Left lobe of liver (tissue), 2 donors: ENCODE measurements at regions not wholly inside any gene's neighbourhood (a gene's known extent, or its start where the extent isn't known, plus 50 kb on each side); places are given as distances from the start of the nearest gene placed in this dataset.

Experiments used
- ATAC-seq: fragments of 200-7000 bp; cut with Tn5 transposase; one replicate; pipeline ENCODE4 v1.9.1; 2020; ENCODE audit warnings: mild to moderate bottlenecking, moderate library complexity
- DNase-seq: peaks from one replicate; pipeline ENCODE4 v3.0.0-alpha.2; 2020; ENCODE audit warnings: low spot score
- donor health status: DM: no; HTN: no; CAD: no; lungs with moderate emphysema.
- donor health status: DM: no; HTN: yes; CAD: no.

DNA sequence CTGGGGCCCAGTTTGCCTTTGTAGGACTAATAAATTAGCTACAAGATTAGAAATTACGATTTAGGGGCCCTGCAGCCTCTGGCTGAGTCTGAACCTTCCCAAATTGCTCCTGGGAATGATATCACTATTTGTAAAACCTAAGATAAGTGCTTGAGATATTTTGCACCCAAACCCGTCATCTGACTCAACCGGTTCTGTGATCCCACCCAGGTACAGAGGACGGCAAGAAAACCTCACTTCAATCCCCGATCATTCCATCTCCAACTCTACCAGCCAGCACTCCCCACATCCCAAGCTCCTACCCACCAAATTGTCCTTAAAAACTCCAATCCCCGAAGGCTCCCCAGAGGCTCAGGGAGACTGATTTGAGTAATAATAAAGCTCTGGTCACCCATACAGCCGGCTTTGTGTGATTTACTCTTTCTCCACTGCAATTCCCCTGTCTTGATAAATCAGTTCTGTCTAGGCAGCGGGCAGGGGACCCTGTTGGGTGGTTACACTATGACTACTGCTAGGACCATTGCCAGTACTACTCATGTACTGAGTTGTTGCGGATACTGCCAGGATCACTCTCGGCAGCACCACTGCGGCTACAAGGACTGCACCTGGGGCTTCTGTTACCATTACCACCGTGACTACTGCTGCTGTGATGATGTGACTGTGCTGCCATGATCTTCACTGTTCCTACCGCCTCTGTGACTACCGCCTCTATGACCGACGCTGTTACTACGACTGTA is 73.1 kb downstream of the IRF8 start:
- no peak for ATAC-seq

GRCh38 chr16:85974428-85975375 is 75.7 kb downstream of the IRF8 start:
- ATAC-seq = peak; percentile 69
- DNase-seq = no peak

More for the DNA sequence above, 73.1 kb downstream of the IRF8 start:
- DNase-seq = no peak

DNA sequence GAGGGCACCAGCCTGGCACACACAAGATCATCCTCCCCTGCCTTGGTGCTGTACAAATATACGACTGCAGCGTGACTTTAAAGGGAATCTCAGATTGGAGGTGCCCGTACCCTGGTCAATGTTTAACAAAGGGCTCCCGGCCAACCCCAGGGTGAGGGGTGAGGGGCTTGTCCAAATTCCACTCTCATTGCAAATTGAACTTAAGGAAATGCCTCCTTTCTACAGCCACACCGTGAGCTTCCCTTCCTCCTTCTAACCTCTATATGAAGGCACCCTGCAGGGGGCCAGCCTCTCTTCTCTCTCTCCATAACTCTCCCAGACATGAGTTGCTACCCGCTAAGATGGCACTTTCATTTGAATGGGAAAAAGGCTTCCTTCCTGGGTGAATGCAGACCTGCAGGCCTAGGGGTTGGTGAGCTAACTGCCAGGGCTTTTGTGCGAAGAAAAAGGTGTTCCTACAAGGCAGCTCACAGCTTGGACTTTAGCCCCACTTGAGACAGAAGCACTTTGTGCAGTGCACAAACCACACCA is 76.6 kb downstream of the IRF8 start:
- ATAC-seq (peak; percentile 87), DNase-seq (peak; percentile 88)

DNA sequence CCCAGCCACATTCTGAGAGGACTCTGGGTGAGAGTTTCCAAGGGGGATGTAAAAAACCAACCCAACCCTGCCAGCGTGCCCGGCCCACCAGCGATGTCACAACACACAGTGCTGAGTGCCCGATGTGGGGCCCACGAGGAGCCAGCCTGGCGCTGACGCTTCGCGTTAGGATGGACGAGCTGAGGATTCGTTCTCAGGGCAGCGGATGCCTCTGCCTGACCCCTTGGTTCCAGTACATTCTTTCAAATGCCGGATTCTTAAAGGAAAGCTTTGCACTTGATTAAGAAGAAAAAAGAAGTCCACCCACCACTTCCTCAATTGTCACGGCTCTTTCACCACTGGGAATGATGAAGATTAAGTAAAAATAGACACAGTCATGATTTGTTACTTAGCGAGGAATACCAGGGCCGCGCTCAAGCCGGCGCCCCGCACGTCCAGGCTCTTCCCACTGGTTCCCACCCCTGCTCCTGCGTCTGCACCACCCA is 79.4 kb downstream of the IRF8 start:
- DNase-seq = no peak

GRCh38 chr16:85978976-85979375 is 80.0 kb downstream of the IRF8 start:
- DNase-seq (no peak), ATAC-seq (no peak)

More for the DNA sequence above, 79.4 kb downstream of the IRF8 start:
- no peak for ATAC-seq

GRCh38 chr16:85979605-85980004 is 80.6 kb downstream of the IRF8 start:
- DNase-seq (no peak), ATAC-seq (no peak)

DNA sequence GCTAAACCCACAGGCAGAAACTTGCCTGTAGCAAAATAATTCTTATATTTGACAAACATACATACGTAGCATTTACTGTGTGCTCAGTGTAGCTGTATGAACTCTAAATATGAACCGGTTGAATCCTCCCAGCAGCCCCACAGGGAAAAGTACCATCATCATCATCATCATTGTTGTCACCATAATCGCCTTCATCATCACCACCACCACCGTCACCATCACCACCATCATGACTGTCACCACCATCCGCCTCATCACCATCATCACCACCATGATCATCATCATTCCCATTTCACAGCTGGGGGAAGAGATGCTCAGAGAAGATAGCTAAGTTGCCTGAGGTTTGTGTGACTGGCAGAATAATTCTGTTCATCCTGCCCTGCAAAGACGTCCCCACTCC is 81.7 kb downstream of the IRF8 start:
- ATAC-seq (no peak), DNase-seq (no peak)

- ATAC-seq = no peak
- DNase-seq = no peak
Observed at GRCh38 chr16:85981826-85982562, 83.0 kb downstream of the IRF8 start.

DNA sequence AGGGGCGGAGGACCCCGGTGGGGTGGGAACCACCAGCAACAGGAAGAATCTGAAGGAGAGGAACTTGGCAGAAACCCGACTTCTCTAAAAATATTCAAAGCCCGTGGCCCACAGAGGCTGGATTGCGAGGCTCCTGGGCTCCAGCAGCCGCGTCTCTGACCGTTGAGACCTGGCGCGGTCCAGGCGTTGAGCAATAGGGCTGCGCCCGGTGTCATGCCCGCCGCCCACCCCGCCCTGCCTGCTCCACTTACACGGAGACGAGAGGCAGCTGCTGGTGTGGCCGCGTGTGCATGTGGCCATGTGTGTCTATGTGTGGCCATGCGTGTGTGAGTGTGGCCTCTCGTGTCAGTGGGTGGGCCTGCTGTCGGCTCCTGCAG is 83.6 kb downstream of the IRF8 start:
- no peak for DNase-seq

GRCh38 chr16:85983064-85983463 is 84.1 kb downstream of the IRF8 start:
- DNase-seq (no peak), ATAC-seq (no peak)

More for the DNA sequence above, 83.6 kb downstream of the IRF8 start:
- ATAC-seq = no peak

GRCh38 chr16:85983606-85984230 is 84.8 kb downstream of the IRF8 start:
- DNase-seq = no peak
- no peak for ATAC-seq

DNA sequence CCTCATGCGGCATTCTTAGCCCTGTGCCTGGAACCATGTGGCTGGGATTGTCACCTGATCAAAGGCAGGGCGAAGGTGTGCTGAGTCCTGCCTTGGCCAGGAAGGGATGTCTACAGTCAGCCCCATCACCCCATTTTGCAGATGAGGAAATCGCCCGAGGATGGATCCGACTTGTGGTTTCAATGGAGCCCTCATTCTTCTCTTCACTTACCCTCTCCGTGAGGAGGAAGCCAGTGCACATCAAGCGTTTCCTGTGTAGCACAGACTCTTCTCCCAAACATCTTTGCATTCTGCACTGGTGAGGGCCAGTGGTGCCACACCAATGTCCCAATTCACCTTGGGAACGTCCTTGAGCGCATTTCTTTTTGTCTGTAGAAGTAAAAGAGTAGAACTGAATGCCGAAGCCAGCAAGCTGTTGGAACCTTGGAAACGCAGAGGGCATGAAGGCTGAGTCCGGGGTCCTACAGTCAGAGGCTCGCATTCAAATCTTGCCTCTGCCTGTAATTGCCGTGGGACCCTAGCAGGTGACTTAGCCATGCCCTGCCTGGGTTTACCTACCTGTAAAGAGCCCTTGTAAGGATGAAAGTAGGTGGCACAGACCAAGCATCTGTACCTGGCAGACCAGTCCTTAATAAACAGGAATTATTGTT is 85.4 kb downstream of the IRF8 start:
- DNase-seq (no peak), ATAC-seq (no peak)

GRCh38 chr16:85984947-85985451 is 86.0 kb downstream of the IRF8 start:
- ATAC-seq (no peak), DNase-seq (no peak)

DNA sequence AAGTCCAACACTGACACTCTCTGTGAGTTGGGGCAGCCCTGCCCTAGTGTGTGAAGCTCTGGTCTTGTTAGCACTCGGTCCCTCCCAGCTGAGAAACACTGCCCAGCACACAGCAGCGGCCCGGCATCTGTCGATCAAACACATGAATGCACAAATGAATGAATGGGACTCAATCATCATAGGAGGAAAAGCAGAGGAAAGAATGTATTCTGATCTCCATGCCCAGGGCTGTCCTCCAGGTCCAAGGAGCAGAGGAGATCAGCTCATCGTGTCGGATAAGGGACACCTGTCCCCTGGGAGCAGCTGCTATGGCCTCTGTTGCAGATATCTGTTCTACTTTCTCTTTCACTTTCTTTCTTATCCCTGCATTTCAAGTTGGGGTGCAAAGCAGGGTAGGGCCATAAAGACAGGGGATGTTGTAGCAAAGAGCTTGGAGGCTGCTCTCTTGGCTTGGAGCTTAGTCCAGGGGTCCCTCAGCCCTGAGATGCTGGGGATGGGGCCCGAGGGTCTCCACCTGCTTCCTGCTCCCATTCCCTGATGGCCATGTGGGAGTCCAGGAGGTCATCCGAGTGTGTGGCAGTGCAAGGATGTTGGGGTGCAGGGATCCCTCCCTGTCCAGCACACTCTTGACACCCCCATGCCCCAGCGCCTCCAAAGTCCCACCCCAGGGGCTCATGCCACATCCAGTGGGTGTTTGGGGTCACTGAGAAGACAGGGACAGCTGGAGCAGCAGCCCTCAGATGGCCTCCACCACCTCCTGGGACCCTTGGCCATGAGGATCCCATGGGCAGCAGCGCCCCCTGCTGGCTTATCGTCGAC is 88.2 kb downstream of the IRF8 start:
- peak; percentile 56 for DNase-seq
- ATAC-seq = peak; percentile 84

- DNase-seq (no peak), ATAC-seq (no peak)
Observed at GRCh38 chr16:85987750-85988078, 88.8 kb downstream of the IRF8 start.

DNA sequence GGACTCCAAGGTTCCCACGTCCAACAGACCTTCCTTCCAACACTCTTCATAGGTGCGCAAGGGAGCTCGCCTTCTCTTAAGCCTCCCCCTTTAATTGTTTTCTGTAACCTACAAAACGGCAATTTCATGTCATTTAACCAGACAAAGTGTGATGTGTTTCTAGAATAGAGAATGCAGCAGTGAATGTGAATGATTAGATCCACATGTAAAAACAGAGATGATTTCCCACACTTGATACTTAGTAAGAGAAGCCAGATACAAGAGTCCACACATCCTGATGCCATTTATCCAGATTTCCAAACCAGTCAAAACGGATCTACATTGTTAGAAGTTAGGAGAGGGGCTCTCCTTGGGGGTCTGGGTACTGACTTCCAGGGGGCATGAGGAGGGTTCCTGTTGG is 89.3 kb downstream of the IRF8 start:
- ATAC-seq (no peak), DNase-seq (no peak)

DNA sequence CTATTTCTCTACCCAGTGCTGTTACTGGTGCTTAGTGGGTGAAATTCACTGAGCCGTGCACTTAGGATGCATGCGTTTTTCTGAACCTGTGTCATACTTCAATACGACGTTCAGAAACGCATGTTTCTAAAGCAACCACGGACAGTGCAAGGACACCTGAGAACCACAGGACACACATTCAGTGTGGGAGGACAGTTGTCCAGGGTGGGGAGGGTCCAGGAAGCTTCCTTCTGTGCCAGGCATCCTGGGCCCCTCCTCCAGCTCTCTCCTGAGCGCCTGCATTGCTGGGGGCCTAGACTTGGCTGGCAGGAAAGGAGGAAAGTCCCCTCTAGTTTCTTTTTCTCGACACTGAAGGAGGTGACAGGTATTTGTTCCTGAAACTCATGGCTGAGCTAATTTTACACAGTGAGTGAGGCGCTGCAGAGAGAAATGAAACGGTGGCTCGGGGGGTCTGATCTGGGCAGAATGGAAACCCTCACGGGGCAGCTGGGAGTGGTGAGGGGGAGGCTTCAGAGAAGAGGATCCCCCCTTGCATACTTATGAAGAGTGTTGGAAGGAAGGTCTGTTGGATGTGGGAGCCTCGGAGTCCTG is 89.9 kb downstream of the IRF8 start:
- no peak for DNase-seq

DNA sequence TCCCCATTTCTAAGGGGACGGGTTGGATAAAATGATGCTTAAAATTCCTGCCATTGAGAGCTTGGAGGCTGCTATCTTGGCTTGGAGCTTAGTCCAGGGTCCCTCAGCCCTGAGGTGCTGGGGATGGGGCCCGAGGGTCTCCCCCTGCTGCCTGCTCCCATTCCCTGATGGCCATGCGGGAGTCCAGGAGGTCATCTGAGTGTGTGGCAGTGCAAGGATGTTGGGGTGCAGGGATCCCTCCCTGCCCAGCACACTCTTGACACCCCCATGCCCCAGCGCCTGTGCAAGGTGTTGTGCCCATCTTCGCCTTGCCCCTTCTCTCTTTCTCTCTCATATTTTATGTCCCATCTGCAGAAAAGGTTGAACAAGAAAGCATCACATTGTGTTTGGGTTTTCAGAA is 90.4 kb downstream of the IRF8 start:
- ATAC-seq = no peak
- DNase-seq = no peak

More for the DNA sequence above, 89.9 kb downstream of the IRF8 start:
- ATAC-seq = no peak
